Endodermal cell (in vitro differentiated cells): ENCODE measurements at regions not wholly inside any gene's neighbourhood (a gene's known extent, or its start where the extent isn't known, plus 50 kb on each side); places are given as distances from the start of the nearest gene placed in this dataset.

Experiments
- DNase-seq: peaks from one replicate; pipeline ENCODE4 v3.0.0-alpha.2; 2017
- H3K27ac ChIP-seq: 2 replicates; pipeline ENCODE4 v1.5.1; 2013; ENCODE audit warnings: mild to moderate bottlenecking, low read depth, low read length, moderate library complexity
- H3K27me3 ChIP-seq: 2 replicates; pipeline ENCODE4 v1.6.1; 2013; ENCODE audit warnings: mild to moderate bottlenecking, low read length, moderate library complexity; ENCODE audit not compliant: insufficient read depth, control insufficient read depth, poor library complexity, severe bottlenecking
- H3K36me3 ChIP-seq: 2 replicates; pipeline ENCODE4 v1.7.0; 2013; ENCODE audit warnings: mild to moderate bottlenecking, low read length, moderate library complexity; ENCODE audit not compliant: control insufficient read depth, insufficient read depth
- H3K4me1 ChIP-seq: one replicate; pipeline ENCODE4 v1.7.0; 2013; ENCODE audit warnings: low read length; ENCODE audit not compliant: control insufficient read depth, insufficient read depth
- H3K4me3 ChIP-seq: 2 replicates; pipeline ENCODE4 v1.5.1; 2013; ENCODE audit warnings: mild to moderate bottlenecking, low read length, moderate library complexity
- H3K9ac ChIP-seq: 2 replicates; pipeline ENCODE4 v1.6.1; 2013; ENCODE audit warnings: mild to moderate bottlenecking, low read length, moderate library complexity; ENCODE audit not compliant: poor library complexity, severe bottlenecking; ENCODE audit errors: extremely low read depth
- H3K9me3 ChIP-seq: 2 replicates; pipeline ENCODE4 v1.6.1; 2013; ENCODE audit warnings: mild to moderate bottlenecking, low read length, moderate library complexity; ENCODE audit not compliant: control insufficient read depth
- H3K27ac Mint-ChIP-seq: 2 replicates; pipeline ENCODE4 v1.8.0; 2020; ENCODE audit warnings: mixed read lengths
- H3K27me3 Mint-ChIP-seq: 2 replicates; pipeline ENCODE4 v1.8.0; 2021; ENCODE audit warnings: mild to moderate bottlenecking, mixed read lengths; ENCODE audit not compliant: insufficient read depth
- H3K36me3 Mint-ChIP-seq: 2 replicates; pipeline ENCODE4 v1.8.0; 2020; ENCODE audit warnings: low read depth, mixed read lengths
- H3K4me1 Mint-ChIP-seq: 2 replicates; pipeline ENCODE4 v1.8.0; 2020; ENCODE audit warnings: mixed read lengths
- H3K4me3 Mint-ChIP-seq: 2 replicates; pipeline ENCODE4 v1.8.0; 2020; ENCODE audit warnings: mild to moderate bottlenecking, moderate library complexity, mixed read lengths
- H3K9me3 Mint-ChIP-seq: 2 replicates; pipeline ENCODE4 v1.8.0; 2020; ENCODE audit warnings: mild to moderate bottlenecking, mixed read lengths
- CTCF ChIP-seq: fragments of 200-600 bp; sonication (generic); conservative IDR thresholded peaks from 2 replicates; pipeline ENCODE4 v1.5.0; 2021; ENCODE audit warnings: antibody characterized with exemption, mild to moderate bottlenecking
- WGBS, 2 experiments: methylation state at CpG; one replicate each; pipeline versions ENCODE4 v1.1.5 to v1.1.7; 2013; ENCODE audit warnings: missing lambda C conversion rate in 2 of 2, mixed read lengths in 1 of 2; ENCODE audit not compliant: insufficient coverage in 1 of 2, insufficient read length in 1 of 2; 5-methylcytosine and 5-hydroxymethylcytosine counted together

GRCh38 chr4:133903029-133903428, 298.6 kb downstream of the PABPC4L start:
- H3K27me3 ChIP-seq, result no peaks in the 10 kb centered on the region
- H3K4me3 Mint-ChIP-seq, result no peak overlapping the region
- H3K4me3 ChIP-seq, result no peak overlapping the region
- no peak overlapping the region for H3K9ac ChIP-seq
- no peaks in the 10 kb centered on the region for H3K36me3 ChIP-seq
- H3K27me3 Mint-ChIP-seq, result no peaks in the 10 kb centered on the region
- H3K36me3 Mint-ChIP-seq, result no peaks in the 10 kb centered on the region
- no peak overlapping the region for H3K27ac ChIP-seq
- H3K9me3 ChIP-seq, result no peaks in the 10 kb centered on the region
- DNase-seq, result no peak
- no peaks in the 10 kb centered on the region for H3K4me1 ChIP-seq
- TF ChIP-seq CTCF, result no peak
- H3K4me1 Mint-ChIP-seq, result no peaks in the 10 kb centered on the region
- no peak overlapping the region for H3K27ac Mint-ChIP-seq
- H3K9me3 Mint-ChIP-seq, result no peaks in the 10 kb centered on the region

- no peak overlapping the region for H3K27ac ChIP-seq
- H3K9me3 Mint-ChIP-seq, result no peaks in the 10 kb centered on the region
- H3K4me3 Mint-ChIP-seq, result no peak overlapping the region
- no peaks in the 10 kb centered on the region for H3K4me1 ChIP-seq
- 97 to 100% methylated on average over 1 of the region's 1 CpG for WGBS, 2 experiments
- no peak for TF ChIP-seq CTCF
- no peaks in the 10 kb centered on the region for H3K27me3 Mint-ChIP-seq
- H3K9ac ChIP-seq, result no peak overlapping the region
- no peak overlapping the region for H3K27ac Mint-ChIP-seq
- H3K9me3 ChIP-seq, result no peaks in the 10 kb centered on the region
- H3K4me1 Mint-ChIP-seq, result no peaks in the 10 kb centered on the region
- H3K36me3 Mint-ChIP-seq, result no peaks in the 10 kb centered on the region
- no peaks in the 10 kb centered on the region for H3K36me3 ChIP-seq
- no peaks in the 10 kb centered on the region for H3K27me3 ChIP-seq
- no peak for DNase-seq
- H3K4me3 ChIP-seq, result no peak overlapping the region
These were observed 310.6 kb downstream of the PABPC4L start for GRCh38 chr4:133891011-133891410.

GRCh38 chr4:133887723-133888122, 313.9 kb downstream of the PABPC4L start:
- Histone ChIP-seq H3K27ac (no peak overlapping the region), H3K9ac (no peak overlapping the region), H3K9me3 (no peaks in the 10 kb centered on the region), H3K4me1 (no peaks in the 10 kb centered on the region), H3K4me3 (no peak overlapping the region), H3K36me3 (no peaks in the 10 kb centered on the region), H3K27me3 (no peaks in the 10 kb centered on the region)
- TF ChIP-seq CTCF, result no peak
- whole genome bisulfite sequencing, 2 experiments, result 95 to 100% methylated on average over 1 to 4 of the region's 4 CpGs
- Mint-ChIP-seq H3K27ac (no peak overlapping the region), H3K4me1 (no peaks in the 10 kb centered on the region), H3K9me3 (no peaks in the 10 kb centered on the region), H3K36me3 (no peaks in the 10 kb centered on the region), H3K4me3 (no peak overlapping the region), H3K27me3 (no peaks in the 10 kb centered on the region)
- DNase-seq, result no peak
